ENCODE measurements at regions not wholly inside any gene's neighbourhood (a gene's known extent, or its start where the extent isn't known, plus 50 kb on each side); places are given as distances from the start of the nearest gene placed in this dataset.
"Not testable (repeated sequence)": the region's sequence is repeated elsewhere in the genome, so short reads cannot be mapped to it uniquely, and the experiment has no call there.

DNA sequence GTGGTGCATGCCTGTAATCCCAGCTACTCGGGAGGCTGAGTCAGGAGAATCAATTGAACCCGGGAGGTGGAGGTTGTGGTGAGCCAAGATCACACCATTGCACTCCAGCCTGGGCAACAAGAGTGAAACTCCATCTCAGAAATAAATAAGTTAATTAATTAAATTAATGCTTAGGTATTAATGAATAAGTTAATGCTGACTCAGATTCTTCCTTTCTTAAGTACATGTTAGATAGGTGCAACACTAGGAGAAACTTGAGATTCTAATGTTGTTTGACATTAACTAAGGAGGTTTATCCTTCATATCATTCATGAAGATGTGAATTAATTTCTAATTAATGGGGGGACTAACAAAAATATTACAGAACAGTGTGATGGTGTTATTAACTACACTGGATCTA, 812.6 kb upstream of the SPRY2 start:
- no peaks in the 10 kb centered on the region for H3K9me3 Mint-ChIP-seq (ENCODE audit: insufficient read depth)
- WGBS (ENCODE audit: insufficient coverage) = no CpG with 5 or more reads among the region's 2 CpGs
- CTCF ChIA-PET = no interaction called here

DNA sequence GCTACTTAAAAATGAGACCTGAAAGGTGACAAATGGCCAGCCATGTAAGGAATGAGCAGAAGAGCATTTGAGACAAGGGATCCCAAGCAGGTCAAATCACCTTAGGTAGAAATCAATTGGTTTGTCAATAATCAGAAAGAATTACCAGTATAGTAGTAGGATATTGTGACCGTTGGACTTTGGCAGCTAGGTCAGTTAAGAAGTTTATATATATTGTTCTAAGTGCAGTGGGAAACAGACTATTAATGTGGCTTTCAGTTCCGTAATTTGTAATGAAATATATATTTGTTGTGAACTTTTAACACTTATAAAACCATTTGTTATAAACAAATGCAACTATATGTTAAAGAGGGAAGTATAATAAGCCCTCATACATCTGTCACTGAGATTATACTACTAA, 807.9 kb upstream of the SPRY2 start:
- ATAC-seq (ENCODE audit: low read depth) (no peak), DNase-seq (no peak)
- no peak overlapping the region for H3K4me3 ChIP-seq (ENCODE audit: control extremely low read depth in 1 of 5, extremely low read depth in 1 of 5, insufficient read depth in 1 of 5, low read depth in 2 of 5, low read length in 4 of 5)
- ChIA-PET CTCF (no interaction called here), POLR2A (no interaction called here)
- no peaks in the 10 kb centered on the region for H3K79me2 ChIP-seq (ENCODE audit: control insufficient read depth, insufficient read depth, low read length)
- Mint-ChIP-seq H3K4me1 (no peaks in the 10 kb centered on the region), H3K4me3 (no peak overlapping the region), H3K27me3 (no peaks in the 10 kb centered on the region), H3K9me3 (ENCODE audit: insufficient read depth) (peaks cover 3% of the 10 kb centered on the region), H3K27ac (no peak overlapping the region)
- H3K27me3 ChIP-seq (replicated peaks in 1 of 4; ENCODE audit: control extremely low read depth in 1 of 4, control insufficient read depth in 3 of 4, insufficient read depth in 4 of 4, low read length in 3 of 4) = no peaks in the 10 kb centered on the region
- no peak for TF ChIP-seq EZH2 (IDR thresholded peaks at IDR 0.05; ENCODE audit: borderline replicate concordance, insufficient read depth, low read depth, low read length, poor library complexity, severe bottlenecking)
- TF ChIP-seq, protein P1, sequence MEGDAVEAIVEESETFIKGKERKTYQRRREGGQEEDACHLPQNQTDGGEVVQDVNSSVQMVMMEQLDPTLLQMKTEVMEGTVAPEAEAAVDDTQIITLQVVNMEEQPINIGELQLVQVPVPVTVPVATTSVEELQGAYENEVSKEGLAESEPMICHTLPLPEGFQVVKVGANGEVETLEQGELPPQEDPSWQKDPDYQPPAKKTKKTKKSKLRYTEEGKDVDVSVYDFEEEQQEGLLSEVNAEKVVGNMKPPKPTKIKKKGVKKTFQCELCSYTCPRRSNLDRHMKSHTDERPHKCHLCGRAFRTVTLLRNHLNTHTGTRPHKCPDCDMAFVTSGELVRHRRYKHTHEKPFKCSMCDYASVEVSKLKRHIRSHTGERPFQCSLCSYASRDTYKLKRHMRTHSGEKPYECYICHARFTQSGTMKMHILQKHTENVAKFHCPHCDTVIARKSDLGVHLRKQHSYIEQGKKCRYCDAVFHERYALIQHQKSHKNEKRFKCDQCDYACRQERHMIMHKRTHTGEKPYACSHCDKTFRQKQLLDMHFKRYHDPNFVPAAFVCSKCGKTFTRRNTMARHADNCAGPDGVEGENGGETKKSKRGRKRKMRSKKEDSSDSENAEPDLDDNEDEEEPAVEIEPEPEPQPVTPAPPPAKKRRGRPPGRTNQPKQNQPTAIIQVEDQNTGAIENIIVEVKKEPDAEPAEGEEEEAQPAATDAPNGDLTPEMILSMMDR (IDR thresholded peaks at IDR 0.05) = no peak
- H3K27ac ChIP-seq (ENCODE audit: low read length in 2 of 2) = no peak overlapping the region
- no peak overlapping the region for H3K4me2 ChIP-seq (replicated peaks; ENCODE audit: low read depth, low read length, poor library complexity, severe bottlenecking)
- 83% methylated on average over 1 of the region's 2 CpGs for WGBS (ENCODE audit: insufficient coverage)
- no peaks in the 10 kb centered on the region for H3K4me1 ChIP-seq (ENCODE audit: control insufficient read depth in 2 of 2, insufficient read depth in 2 of 2, low read length in 2 of 2)
- H2AFZ ChIP-seq (ENCODE audit: insufficient read depth, low read depth, low read length, poor library complexity, severe bottlenecking) = no peak overlapping the region
- no peaks in the 10 kb centered on the region for H4K20me1 ChIP-seq (ENCODE audit: control insufficient read depth, insufficient read depth, low read length, poor library complexity, severe bottlenecking)
- no peak overlapping the region for H3K9ac ChIP-seq (ENCODE audit: low read length)
- no peaks in the 10 kb centered on the region for H3K36me3 ChIP-seq (replicated peaks in 1 of 2; ENCODE audit: control extremely low read depth in 1 of 2, control insufficient read depth in 1 of 2, extremely low read depth in 1 of 2, insufficient read depth in 2 of 2, low read length in 1 of 2)
- H3K9me3 ChIP-seq (ENCODE audit: control extremely low read depth in 1 of 3, control insufficient read depth in 2 of 3, insufficient read depth in 1 of 3, low read length in 2 of 3) = peaks cover 0 to 2% (median 0%) of the 10 kb centered on the region in 3 donors
- intact Hi-C loops (cut with micrococcal nuclease) = no loop called here

More for the DNA sequence above, 812.6 kb upstream of the SPRY2 start:
- Histone ChIP-seq H2AFZ (ENCODE audit: insufficient read depth, low read depth, low read length, poor library complexity, severe bottlenecking) (no peak overlapping the region), H3K27ac (ENCODE audit: low read length in 2 of 2) (no peak overlapping the region), H3K27me3 (replicated peaks in 1 of 4; ENCODE audit: control extremely low read depth in 1 of 4, control insufficient read depth in 3 of 4, insufficient read depth in 4 of 4, low read length in 3 of 4) (no peaks in the 10 kb centered on the region), H3K4me3 (ENCODE audit: control extremely low read depth in 1 of 5, extremely low read depth in 1 of 5, insufficient read depth in 1 of 5, low read depth in 2 of 5, low read length in 4 of 5) (no peak overlapping the region), H3K9me3 (ENCODE audit: control extremely low read depth in 1 of 3, control insufficient read depth in 2 of 3, insufficient read depth in 1 of 3, low read length in 2 of 3) (no peaks in the 10 kb centered on the region), H3K4me2 (replicated peaks; ENCODE audit: low read depth, low read length, poor library complexity, severe bottlenecking) (no peak overlapping the region), H3K36me3 (replicated peaks in 1 of 2; ENCODE audit: control extremely low read depth in 1 of 2, control insufficient read depth in 1 of 2, extremely low read depth in 1 of 2, insufficient read depth in 2 of 2, low read length in 1 of 2) (no peaks in the 10 kb centered on the region), H3K4me1 (ENCODE audit: control insufficient read depth in 2 of 2, insufficient read depth in 2 of 2, low read length in 2 of 2) (no peaks in the 10 kb centered on the region), H3K9ac (ENCODE audit: low read length) (no peak overlapping the region), H3K79me2 (ENCODE audit: control insufficient read depth, insufficient read depth, low read length) (no peaks in the 10 kb centered on the region), H4K20me1 (ENCODE audit: control insufficient read depth, insufficient read depth, low read length, poor library complexity, severe bottlenecking) (no peaks in the 10 kb centered on the region)
- POLR2A ChIA-PET = no interaction called here
- Mint-ChIP-seq H3K27me3 (no peaks in the 10 kb centered on the region), H3K4me1 (no peaks in the 10 kb centered on the region), H3K27ac (no peak overlapping the region), H3K4me3 (no peak overlapping the region)
- intact Hi-C loops (cut with micrococcal nuclease) = no loop called here
- TF ChIP-seq, protein P1 (IDR thresholded peaks at IDR 0.05) = no peak
- TF ChIP-seq EZH2 (IDR thresholded peaks at IDR 0.05; ENCODE audit: borderline replicate concordance, insufficient read depth, low read depth, low read length, poor library complexity, severe bottlenecking) = no peak
- no peak for ATAC-seq (ENCODE audit: low read depth)
- no peak for DNase-seq

DNA sequence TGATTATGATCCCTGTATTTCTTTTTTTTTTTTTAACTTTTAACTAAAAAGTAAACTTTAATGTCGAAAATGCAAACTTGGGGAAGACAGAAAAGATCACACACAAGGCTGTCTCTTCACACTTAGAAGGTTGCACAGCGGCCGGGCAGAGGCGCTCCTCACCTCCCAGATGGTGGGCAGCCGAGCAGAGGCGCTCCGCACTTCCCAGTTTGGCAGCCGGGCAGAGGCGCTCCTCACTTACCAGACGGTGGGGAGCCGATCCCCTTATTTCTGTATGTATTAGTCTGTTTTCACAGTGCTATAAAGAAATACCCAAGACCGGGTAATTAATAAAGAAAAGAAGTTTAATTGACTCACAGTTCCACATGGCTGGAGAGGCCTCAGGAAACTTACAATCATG, 805.6 kb upstream of the SPRY2 start:
- POLR2A ChIA-PET; DNase-seq; H3K9ac ChIP-seq (ENCODE audit: low read length); H4K20me1 ChIP-seq (ENCODE audit: control insufficient read depth, insufficient read depth, low read length, poor library complexity, severe bottlenecking); H3K9me3 ChIP-seq (ENCODE audit: control extremely low read depth in 1 of 3, control insufficient read depth in 2 of 3, insufficient read depth in 1 of 3, low read length in 2 of 3); H3K27me3 Mint-ChIP-seq; H3K9me3 Mint-ChIP-seq (ENCODE audit: insufficient read depth); intact Hi-C loops (cut with micrococcal nuclease); H3K79me2 ChIP-seq (ENCODE audit: control insufficient read depth, insufficient read depth, low read length); H2AFZ ChIP-seq (ENCODE audit: insufficient read depth, low read depth, low read length, poor library complexity, severe bottlenecking); H3K4me3 Mint-ChIP-seq; H3K4me3 ChIP-seq (ENCODE audit: control extremely low read depth in 1 of 5, extremely low read depth in 1 of 5, insufficient read depth in 1 of 5, low read depth in 2 of 5, low read length in 4 of 5); H3K27ac ChIP-seq (ENCODE audit: low read length in 2 of 2); H3K4me2 ChIP-seq (replicated peaks; ENCODE audit: low read depth, low read length, poor library complexity, severe bottlenecking); H3K4me1 ChIP-seq (ENCODE audit: control insufficient read depth in 2 of 2, insufficient read depth in 2 of 2, low read length in 2 of 2); ATAC-seq (ENCODE audit: low read depth); H3K27ac Mint-ChIP-seq; H3K27me3 ChIP-seq (replicated peaks in 1 of 4; ENCODE audit: control extremely low read depth in 1 of 4, control insufficient read depth in 3 of 4, insufficient read depth in 4 of 4, low read length in 3 of 4); H3K4me1 Mint-ChIP-seq; CTCF ChIA-PET; H3K36me3 ChIP-seq (replicated peaks in 1 of 2; ENCODE audit: control extremely low read depth in 1 of 2, control insufficient read depth in 1 of 2, extremely low read depth in 1 of 2, insufficient read depth in 2 of 2, low read length in 1 of 2): not testable (repeated sequence)
- WGBS (ENCODE audit: insufficient coverage) = 100% methylated on average over 4 of the region's 12 CpGs
